ENCODE measurements at regions not wholly inside any gene's neighbourhood (a gene's known extent, or its start where the extent isn't known, plus 50 kb on each side); places are given as distances from the start of the nearest gene placed in this dataset.

- TF ChIP-seq CTCF (IDR thresholded peaks at IDR 0.05; ENCODE audit: poor library complexity) (no peak), EZH2 (IDR thresholded peaks at IDR 0.05; ENCODE audit: borderline replicate concordance) (no peak)
Observed at GRCh38 chr14:38556252-38556651, 300.4 kb upstream of the CLEC14A start.
